K562 (cell line): ENCODE measurements at regions not wholly inside any gene's neighbourhood (a gene's known extent, or its start where the extent isn't known, plus 50 kb on each side); places are given as distances from the start of the nearest gene placed in this dataset.

Experiments used
- ATAC-seq: fragments of 200-7000 bp; cut with Tn5 transposase; 3 replicates; pipeline ENCODE4 v1.9.1; 2020; ENCODE audit warnings: moderate library complexity
- BruUV-seq: library from RNA; stranded (reverse); fragments of 400-500 nt; replicated peaks from 2 replicates; lab custom pipeline; 2021; lab: Mats Ljungman, UMichigan
- CTCF ChIA-PET: fragments of 300-600 bp; formaldehyde crosslinking; extraction: SDS; loops from one replicate; lab custom pipeline; 2021; ENCODE audit warnings: low intra/inter-chr PET ratio; lab: Yijun Ruan, JAX
- POLR2A ChIA-PET: fragments of 300-600, 350-650 bp; sonication (Branson Sonifier 250); formaldehyde crosslinking; extraction: SDS; loops from one replicate; lab custom pipeline; 2021; ENCODE audit warnings: antibody characterized with exemption, inconsistent platforms; lab: Yijun Ruan, JAX
- DNase-seq, 4 experiments: peaks; one replicate each; pipeline versions ENCODE4 v3.0.0 to v3.0.0-alpha.2; 2011 to 2018; ENCODE audit warnings: low spot score in 3 of 4, mixed read lengths in 3 of 4; ENCODE audit errors: extremely low read depth in 1 of 4
- FAIRE-seq: peaks from 2 replicates; lab custom pipeline; 2011; peaks lifted over from hg19 to GRCh38; lab: Jason Lieb, UNC
- H2AFZ ChIP-seq: 2 replicates; pipeline ENCODE4 v1.6.0; 2011; ENCODE audit warnings: low read depth, low read length, control low read depth, inconsistent platforms
- H3K27ac ChIP-seq: fragments of 200-600 bp; 3 replicates; pipeline ENCODE4 v1.8.0; 2011; ENCODE audit warnings: low read depth, mild to moderate bottlenecking, control low read depth, inconsistent platforms, low read length, moderate library complexity, mixed read lengths; ENCODE audit errors: extremely low read depth
- H3K27me3 ChIP-seq, 2 experiments: fragments of 300-600 bp in 1 of 2; 2 replicates in 1 of 2; 3 replicates in 1 of 2; pipeline versions ENCODE4 v1.6.0 to v1.8.0; 2011; ENCODE audit warnings: inconsistent platforms in 2 of 2, low read length in 2 of 2, mild to moderate bottlenecking in 1 of 2, mixed read lengths in 1 of 2, moderate library complexity in 1 of 2; ENCODE audit not compliant: control insufficient read depth in 2 of 2, insufficient read depth in 2 of 2
- H3K36me3 ChIP-seq: fragments of 300-600 bp; 3 replicates; pipeline ENCODE4 v1.8.0; 2011; ENCODE audit warnings: mild to moderate bottlenecking, low read length, inconsistent platforms; ENCODE audit not compliant: control insufficient read depth, insufficient read depth
- H3K4me1 ChIP-seq, 2 experiments: fragments of 200-600 bp in 1 of 2; replicated peaks in 1 of 2; 2 replicates in 1 of 2; 3 replicates in 1 of 2; pipeline versions ENCODE4 v1.5.1 to v1.8.0; 2011; ENCODE audit warnings: inconsistent platforms in 2 of 2, low read length in 2 of 2, mild to moderate bottlenecking in 1 of 2, mixed read lengths in 1 of 2, moderate library complexity in 1 of 2; ENCODE audit not compliant: control insufficient read depth in 2 of 2, insufficient read depth in 2 of 2
- H3K4me2 ChIP-seq: 2 replicates; pipeline ENCODE4 v1.6.1; 2011; ENCODE audit warnings: low read length, control low read depth, inconsistent platforms, mixed read lengths; ENCODE audit not compliant: insufficient read depth
- H3K4me3 ChIP-seq: fragments of 200-600 bp; sonication (generic), shearing (Covaris generic); 2 replicates; pipeline ENCODE4 v1.5.1; 2016; ENCODE audit warnings: control low read depth, inconsistent platforms
- H3K79me2 ChIP-seq: fragments of 200-600 bp; 3 replicates; pipeline ENCODE4 v1.8.0; 2011; ENCODE audit warnings: low read length, inconsistent platforms; ENCODE audit not compliant: control insufficient read depth, insufficient read depth
- H3K9ac ChIP-seq, 2 experiments: 2 replicates each; pipeline versions ENCODE4 v1.6.0 to v1.6.1; 2011; ENCODE audit warnings: low read depth in 2 of 2, low read length in 2 of 2, control low read depth in 1 of 2, inconsistent platforms in 1 of 2, mild to moderate bottlenecking in 1 of 2, mixed read lengths in 1 of 2; ENCODE audit not compliant: insufficient read depth in 1 of 2
- H3K9me1 ChIP-seq: one replicate; pipeline ENCODE4 v1.6.0; 2011; ENCODE audit warnings: inconsistent platforms, mild to moderate bottlenecking, low read length, moderate library complexity; ENCODE audit not compliant: control insufficient read depth, insufficient read depth
- H3K9me3 ChIP-seq: replicated peaks from 2 replicates; pipeline ENCODE4 v1.5.1; 2011; ENCODE audit warnings: low read depth, low read length, inconsistent platforms; ENCODE audit not compliant: control insufficient read depth, insufficient read depth
- H4K20me1 ChIP-seq: replicated peaks from 2 replicates; pipeline ENCODE4 v1.6.1; 2011; ENCODE audit warnings: low read length, inconsistent platforms, mixed read lengths; ENCODE audit not compliant: control insufficient read depth, insufficient read depth
- ARID1B ChIP-seq: fragments of 450-650 bp; IDR thresholded peaks from 2 replicates; pipeline ENCODE4 v1.6.1; 2016; ENCODE audit warnings: antibody characterized with exemption, mild to moderate bottlenecking, inconsistent platforms
- CREM ChIP-seq: IDR thresholded peaks from 2 replicates; pipeline ENCODE4 v1.6.1; 2014; ENCODE audit warnings: antibody characterized with exemption, low read depth
- HNRNPUL1 ChIP-seq: fragments of 200-400 bp; formaldehyde crosslinking; IDR thresholded peaks from 2 replicates; pipeline ENCODE4 v1.6.1; 2017; ENCODE audit warnings: low read length
- ILK ChIP-seq: fragments of 450-650 bp; IDR thresholded peaks from 2 replicates; pipeline ENCODE4 v1.6.1; 2016; ENCODE audit warnings: missing genetic modification characterization, low read depth, mild to moderate bottlenecking, missing compliant biosample characterization, moderate library complexity, borderline replicate concordance
- NR4A1 ChIP-seq, 2 experiments: fragments of 250-450 bp in 1 of 2; fragments of 450-650 bp in 1 of 2; sonication (Bioruptor Pico) in 1 of 2; IDR thresholded peaks; 2 replicates each; pipeline versions ENCODE4 v1.4.0 to v1.6.1; 2016 to 2020; ENCODE audit warnings: mild to moderate bottlenecking in 2 of 2, missing compliant biosample characterization in 1 of 2, missing genetic modification characterization in 1 of 2, moderate library complexity in 1 of 2
- PTRF ChIP-seq: fragments of 450-650 bp; IDR thresholded peaks from 2 replicates; pipeline ENCODE4 v1.6.1; 2016; ENCODE audit warnings: mild to moderate bottlenecking, missing genetic modification characterization, missing compliant biosample characterization
- SP2 ChIP-seq: IDR thresholded peaks from 2 replicates; pipeline ENCODE4 v1.6.1; 2011; ENCODE audit warnings: mild to moderate bottlenecking, low read depth, low read length, moderate library complexity; ENCODE audit not compliant: poor library complexity, severe bottlenecking; ENCODE audit errors: extremely low read depth
- ZFX ChIP-seq: sonication (generic); formaldehyde crosslinking; IDR thresholded peaks from 2 replicates; pipeline ENCODE4 v1.8.0; 2022; ENCODE audit warnings: mild to moderate bottlenecking, missing genetic modification reagents, moderate library complexity
- ZNF134 ChIP-seq: fragments of 250-450 bp; sonication (Bioruptor Pico); conservative IDR thresholded peaks from 2 replicates; pipeline ENCODE4 v1.4.0; 2020
- ZNF561 ChIP-seq: fragments of 450-650 bp; formaldehyde crosslinking; conservative IDR thresholded peaks from 2 replicates; pipeline ENCODE4 v1.4.0; 2020; ENCODE audit warnings: mild to moderate bottlenecking, moderate library complexity
- WGBS: fragments of 100-300 bp; shearing (Covaris generic); methylation state at CpG from one replicate; pipeline ENCODE4 v1.1.6; 2016; ENCODE audit warnings: low coverage, mixed read lengths; ENCODE audit not compliant: insufficient coverage; ENCODE audit errors: missing lambda C conversion rate; 5-methylcytosine and 5-hydroxymethylcytosine counted together
- in situ Hi-C: fragments of 300-500 bp; cut with MboI; formaldehyde crosslinking; loops from 4 replicates; pipeline ENCODE4 v1.15.0; 2018; ENCODE audit warnings: inconsistent platforms, mixed read lengths
- intact Hi-C: fragments of 100-400 bp; cut with micrococcal nuclease; formaldehyde crosslinking; loops from 2 replicates; pipeline ENCODE4 v1.14.2; 2022
- TF ChIP-seq, protein P1 (sequence below): fragments of 450-650 bp; conservative IDR thresholded peaks from 2 replicates; pipeline ENCODE4 v1.6.1; 2016; ENCODE audit warnings: missing genetic modification characterization, low read depth, mild to moderate bottlenecking, missing compliant biosample characterization, moderate library complexity
- TF ChIP-seq, protein P2 (sequence below): fragments of 250-450 bp; sonication (Bioruptor Pico); IDR thresholded peaks from 2 replicates; pipeline ENCODE4 v1.8.0; 2021; ENCODE audit warnings: moderate library complexity, mild to moderate bottlenecking, inconsistent platforms
- TF ChIP-seq, protein P3 (sequence below): fragments of 450-650 bp; IDR thresholded peaks from 2 replicates; pipeline ENCODE4 v1.7.0; 2016; ENCODE audit warnings: borderline replicate concordance
- TF ChIP-seq, protein P4 (sequence below): sonication (generic); IDR thresholded peaks from 2 replicates; pipeline ENCODE4 v1.6.1; 2016

DNA sequence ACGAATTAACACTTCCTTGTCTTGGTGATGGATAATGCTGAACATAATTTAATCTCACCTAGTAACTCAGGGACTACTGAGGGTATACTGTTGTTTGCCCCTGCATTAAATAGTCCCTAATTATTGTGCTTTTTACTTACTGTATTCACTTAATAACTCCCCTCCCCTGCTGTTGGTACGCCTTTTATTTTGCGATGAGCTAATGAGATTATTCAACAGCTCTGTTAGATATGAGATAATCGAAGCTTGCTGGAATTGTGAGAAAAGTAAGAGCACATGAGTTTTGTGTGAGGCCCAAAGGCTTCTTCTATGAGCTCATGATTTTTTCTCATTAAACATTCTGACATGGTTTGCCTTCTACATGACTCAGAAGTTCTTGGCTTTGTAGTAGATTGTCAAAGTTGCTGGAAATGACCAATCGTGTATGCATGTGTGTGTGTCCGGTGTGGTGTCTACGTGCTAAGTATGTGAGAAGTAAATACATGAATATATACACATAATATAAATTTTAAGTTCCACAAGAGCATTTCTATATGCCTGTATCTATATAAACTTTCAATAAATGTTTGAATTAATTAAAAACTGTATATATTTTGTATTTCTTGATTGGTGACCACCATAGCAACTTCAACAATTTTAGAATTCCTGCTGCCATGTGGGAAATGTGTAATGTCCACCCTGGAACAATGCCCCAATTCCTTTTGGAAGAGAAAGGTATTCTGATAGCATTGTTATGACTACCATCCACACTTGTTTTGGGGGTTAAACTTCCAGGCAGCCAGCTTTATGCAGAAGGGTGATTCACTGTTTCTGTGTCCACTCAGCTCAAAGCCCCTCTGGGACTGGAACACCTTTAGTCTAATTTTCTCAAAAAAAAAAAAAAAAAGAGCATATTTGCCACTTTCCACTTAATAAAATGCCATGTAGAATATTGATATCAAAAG is 106.2 kb downstream of the SAMD9 start:
- TF ChIP-seq CREM: no peak
- no peak for TF ChIP-seq ZFX (CRISPR knock-in tag)
- TF ChIP-seq, protein P1, sequence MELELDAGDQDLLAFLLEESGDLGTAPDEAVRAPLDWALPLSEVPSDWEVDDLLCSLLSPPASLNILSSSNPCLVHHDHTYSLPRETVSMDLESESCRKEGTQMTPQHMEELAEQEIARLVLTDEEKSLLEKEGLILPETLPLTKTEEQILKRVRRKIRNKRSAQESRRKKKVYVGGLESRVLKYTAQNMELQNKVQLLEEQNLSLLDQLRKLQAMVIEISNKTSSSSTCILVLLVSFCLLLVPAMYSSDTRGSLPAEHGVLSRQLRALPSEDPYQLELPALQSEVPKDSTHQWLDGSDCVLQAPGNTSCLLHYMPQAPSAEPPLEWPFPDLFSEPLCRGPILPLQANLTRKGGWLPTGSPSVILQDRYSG (tag): no peak
- no peak for TF ChIP-seq ILK (tag)
- TF ChIP-seq, protein P2, sequence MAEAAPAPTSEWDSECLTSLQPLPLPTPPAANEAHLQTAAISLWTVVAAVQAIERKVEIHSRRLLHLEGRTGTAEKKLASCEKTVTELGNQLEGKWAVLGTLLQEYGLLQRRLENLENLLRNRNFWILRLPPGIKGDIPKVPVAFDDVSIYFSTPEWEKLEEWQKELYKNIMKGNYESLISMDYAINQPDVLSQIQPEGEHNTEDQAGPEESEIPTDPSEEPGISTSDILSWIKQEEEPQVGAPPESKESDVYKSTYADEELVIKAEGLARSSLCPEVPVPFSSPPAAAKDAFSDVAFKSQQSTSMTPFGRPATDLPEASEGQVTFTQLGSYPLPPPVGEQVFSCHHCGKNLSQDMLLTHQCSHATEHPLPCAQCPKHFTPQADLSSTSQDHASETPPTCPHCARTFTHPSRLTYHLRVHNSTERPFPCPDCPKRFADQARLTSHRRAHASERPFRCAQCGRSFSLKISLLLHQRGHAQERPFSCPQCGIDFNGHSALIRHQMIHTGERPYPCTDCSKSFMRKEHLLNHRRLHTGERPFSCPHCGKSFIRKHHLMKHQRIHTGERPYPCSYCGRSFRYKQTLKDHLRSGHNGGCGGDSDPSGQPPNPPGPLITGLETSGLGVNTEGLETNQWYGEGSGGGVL (CRISPR knock-in tag): no peak
- TF ChIP-seq PTRF: no peak
- TF ChIP-seq, protein P3, sequence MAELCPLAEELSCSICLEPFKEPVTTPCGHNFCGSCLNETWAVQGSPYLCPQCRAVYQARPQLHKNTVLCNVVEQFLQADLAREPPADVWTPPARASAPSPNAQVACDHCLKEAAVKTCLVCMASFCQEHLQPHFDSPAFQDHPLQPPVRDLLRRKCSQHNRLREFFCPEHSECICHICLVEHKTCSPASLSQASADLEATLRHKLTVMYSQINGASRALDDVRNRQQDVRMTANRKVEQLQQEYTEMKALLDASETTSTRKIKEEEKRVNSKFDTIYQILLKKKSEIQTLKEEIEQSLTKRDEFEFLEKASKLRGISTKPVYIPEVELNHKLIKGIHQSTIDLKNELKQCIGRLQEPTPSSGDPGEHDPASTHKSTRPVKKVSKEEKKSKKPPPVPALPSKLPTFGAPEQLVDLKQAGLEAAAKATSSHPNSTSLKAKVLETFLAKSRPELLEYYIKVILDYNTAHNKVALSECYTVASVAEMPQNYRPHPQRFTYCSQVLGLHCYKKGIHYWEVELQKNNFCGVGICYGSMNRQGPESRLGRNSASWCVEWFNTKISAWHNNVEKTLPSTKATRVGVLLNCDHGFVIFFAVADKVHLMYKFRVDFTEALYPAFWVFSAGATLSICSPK: no peak
- TF ChIP-seq ZNF134 (CRISPR knock-in tag): no peak
- TF ChIP-seq SP2: no peak
- TF ChIP-seq HNRNPUL1: no peak
- TF ChIP-seq, protein P4, sequence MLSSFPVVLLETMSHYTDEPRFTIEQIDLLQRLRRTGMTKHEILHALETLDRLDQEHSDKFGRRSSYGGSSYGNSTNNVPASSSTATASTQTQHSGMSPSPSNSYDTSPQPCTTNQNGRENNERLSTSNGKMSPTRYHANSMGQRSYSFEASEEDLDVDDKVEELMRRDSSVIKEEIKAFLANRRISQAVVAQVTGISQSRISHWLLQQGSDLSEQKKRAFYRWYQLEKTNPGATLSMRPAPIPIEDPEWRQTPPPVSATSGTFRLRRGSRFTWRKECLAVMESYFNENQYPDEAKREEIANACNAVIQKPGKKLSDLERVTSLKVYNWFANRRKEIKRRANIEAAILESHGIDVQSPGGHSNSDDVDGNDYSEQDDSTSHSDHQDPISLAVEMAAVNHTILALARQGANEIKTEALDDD: no peak
- TF ChIP-seq ARID1B: no peak
- no peak for TF ChIP-seq NR4A1 (CRISPR knock-in tag; IDR thresholded peaks at IDR 0.05)
- TF ChIP-seq NR4A1 (tag; IDR thresholded peaks at IDR 0.05): no peak
- TF ChIP-seq ZNF561 (CRISPR knock-in tag): no peak
- H3K27ac ChIP-seq: no peak overlapping the region
- H3K9ac ChIP-seq: no peak overlapping the region
- CTCF ChIA-PET: no interaction called here
- BruUV-seq: no TSS peak
- H4K20me1 ChIP-seq: no peaks in the 10 kb centered on the region
- no peak overlapping the region for H3K4me3 ChIP-seq
- no peaks in the 10 kb centered on the region for H3K36me3 ChIP-seq
- ATAC-seq (no peak), DNase-seq (no peak), FAIRE-seq (no peak)
- POLR2A ChIA-PET: interaction anchor here (1.1 kb wide), 1 partner anchor 408 kb away, joined by 4 read pairs; no protein-coding TSS in a partner anchor
- H3K27me3 ChIP-seq: no peaks in the 10 kb centered on the region
- H3K9me3 ChIP-seq: no peaks in the 10 kb centered on the region
- peaks cover 8 to 37% of the 10 kb centered on the region in 2 experiments; a peak in 4 of 5 replicates for H3K4me1 ChIP-seq
- WGBS: 67% methylated on average over 7 of the region's 7 CpGs
- intact Hi-C loops: no loop called here
- no peaks in the 10 kb centered on the region for H3K79me2 ChIP-seq
- no peak overlapping the region for H3K4me2 ChIP-seq
- no peaks in the 10 kb centered on the region for H3K9me1 ChIP-seq
- in situ Hi-C loops: no loop called here
- peak overlapping the region; percentile 66 for H2AFZ ChIP-seq
